ENCODE measurements at regions not wholly inside any gene's neighbourhood (a gene's known extent, or its start where the extent isn't known, plus 50 kb on each side); places are given as distances from the start of the nearest gene placed in this dataset.

DNA sequence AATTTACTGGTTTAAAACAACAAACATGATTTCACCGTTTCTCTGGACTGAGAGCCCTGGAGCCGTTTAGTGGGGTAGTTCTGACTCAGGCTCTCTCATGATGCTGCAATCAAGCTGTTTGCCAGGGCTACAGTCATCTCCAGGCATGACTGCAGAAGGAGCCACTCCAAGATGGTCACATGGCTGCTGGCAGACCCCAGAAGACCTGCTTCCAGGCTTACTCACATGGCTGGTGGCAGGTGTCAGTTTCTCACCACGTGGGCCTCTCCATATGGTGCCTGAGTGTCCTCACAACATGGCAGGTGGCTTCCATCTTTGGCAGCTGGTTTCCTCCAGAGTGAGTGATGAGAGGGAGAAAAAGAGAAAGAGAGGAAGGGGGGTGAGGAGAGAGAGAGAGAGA, 378.3 kb upstream of the RGMA start (continued):
- TF ChIP-seq, protein P1, sequence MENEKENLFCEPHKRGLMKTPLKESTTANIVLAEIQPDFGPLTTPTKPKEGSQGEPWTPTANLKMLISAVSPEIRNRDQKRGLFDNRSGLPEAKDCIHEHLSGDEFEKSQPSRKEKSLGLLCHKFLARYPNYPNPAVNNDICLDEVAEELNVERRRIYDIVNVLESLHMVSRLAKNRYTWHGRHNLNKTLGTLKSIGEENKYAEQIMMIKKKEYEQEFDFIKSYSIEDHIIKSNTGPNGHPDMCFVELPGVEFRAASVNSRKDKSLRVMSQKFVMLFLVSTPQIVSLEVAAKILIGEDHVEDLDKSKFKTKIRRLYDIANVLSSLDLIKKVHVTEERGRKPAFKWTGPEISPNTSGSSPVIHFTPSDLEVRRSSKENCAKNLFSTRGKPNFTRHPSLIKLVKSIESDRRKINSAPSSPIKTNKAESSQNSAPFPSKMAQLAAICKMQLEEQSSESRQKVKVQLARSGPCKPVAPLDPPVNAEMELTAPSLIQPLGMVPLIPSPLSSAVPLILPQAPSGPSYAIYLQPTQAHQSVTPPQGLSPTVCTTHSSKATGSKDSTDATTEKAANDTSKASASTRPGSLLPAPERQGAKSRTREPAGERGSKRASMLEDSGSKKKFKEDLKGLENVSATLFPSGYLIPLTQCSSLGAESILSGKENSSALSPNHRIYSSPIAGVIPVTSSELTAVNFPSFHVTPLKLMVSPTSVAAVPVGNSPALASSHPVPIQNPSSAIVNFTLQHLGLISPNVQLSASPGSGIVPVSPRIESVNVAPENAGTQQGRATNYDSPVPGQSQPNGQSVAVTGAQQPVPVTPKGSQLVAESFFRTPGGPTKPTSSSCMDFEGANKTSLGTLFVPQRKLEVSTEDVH (IDR thresholded peaks at IDR 0.05; ENCODE audit: low read depth, partially characterized antibody) = no peak
- TF ChIP-seq FOXM1 (IDR thresholded peaks at IDR 0.05; ENCODE audit: low read depth, low read length) (no peak), CEBPB (IDR thresholded peaks at IDR 0.05; ENCODE audit: borderline replicate concordance in 1 of 2, low read depth in 2 of 2, low read length in 2 of 2) (no peak), NKRF (conservative IDR thresholded peaks at IDR 0.05) (no peak), POLR2A (IDR thresholded peaks at IDR 0.05; ENCODE audit: low read depth, low read length) (no peak), ETV6 (conservative IDR thresholded peaks at IDR 0.05 in 1 of 2, IDR thresholded peaks at IDR 0.05 in 1 of 2; ENCODE audit: borderline replicate concordance in 1 of 2, low read depth in 1 of 2) (no peak)

- CTCF ChIA-PET = no interaction called here
- SMC1A ChIA-PET (ENCODE audit: uncharacterized antibody, unreplicated experiment) = no interaction called here
- Histone ChIP-seq H3K9me3 (replicated peaks; ENCODE audit: control insufficient read depth, insufficient read depth, low read length) (no peaks in the 10 kb centered on the region), H3K9ac (ENCODE audit: control insufficient read depth, insufficient read depth, low read length) (no peak overlapping the region), H3K27me3 (replicated peaks in 1 of 2; ENCODE audit: control insufficient read depth in 2 of 2, insufficient read depth in 2 of 2, low read length in 1 of 2) (no peaks in the 10 kb centered on the region; a peak in 1 of 4 replicates), H3K36me3 (ENCODE audit: control insufficient read depth in 2 of 2, insufficient read depth in 2 of 2, low read length in 1 of 2) (no peaks in the 10 kb centered on the region), H3K4me2 (ENCODE audit: control insufficient read depth, insufficient read depth) (no peak overlapping the region), H4K20me1 (ENCODE audit: control insufficient read depth, insufficient read depth) (no peaks in the 10 kb centered on the region), H3K79me2 (ENCODE audit: control insufficient read depth, insufficient read depth, low read length) (no peaks in the 10 kb centered on the region), H2AFZ (ENCODE audit: control insufficient read depth, low read depth, low read length) (no peak overlapping the region), H3K27ac (ENCODE audit: control insufficient read depth, insufficient read depth) (no peak overlapping the region), H3K4me1 (ENCODE audit: control insufficient read depth, insufficient read depth, low read length) (no peaks in the 10 kb centered on the region), H3K4me3 (no peak overlapping the region)
- ATAC-seq = no peak
- 92% methylated on average over 1 of the region's 1 CpG for WGBS (ENCODE audit: insufficient coverage, insufficient replicate concordance, low lambda C conversion rate, missing lambda C conversion rate)
- no TSS peak for BruUV-seq (replicated peaks)
- POLR2A ChIA-PET = no interaction called here
- in situ Hi-C loops (cut with MboI) (no loop called here), intact Hi-C loops (cut with micrococcal nuclease; ENCODE audit: unreplicated experiment) (no loop called here)
- FAIRE-seq = no peak
- RAD21 ChIA-PET (ENCODE audit: unreplicated experiment) = no interaction called here
- no peak for DNase-seq (ENCODE audit: low read depth, low spot score)
- TF ChIP-seq SIN3A (IDR thresholded peaks at IDR 0.05; ENCODE audit: low read depth, low read length) = no peak
- TF ChIP-seq MYB (IDR thresholded peaks at IDR 0.05; ENCODE audit: borderline replicate concordance, low read depth, low read length) = no peak
- no peak for TF ChIP-seq FOS (IDR thresholded peaks at IDR 0.05; ENCODE audit: borderline replicate concordance, extremely low read depth, insufficient read length)
- TF ChIP-seq CBX5 (IDR thresholded peaks at IDR 0.05; ENCODE audit: low read depth) = no peak
- no peak for TF ChIP-seq NR2C1 (IDR thresholded peaks at IDR 0.05)
- TF ChIP-seq ATF2 (IDR thresholded peaks at IDR 0.05; ENCODE audit: low read length) = no peak
- TF ChIP-seq, protein P2, sequence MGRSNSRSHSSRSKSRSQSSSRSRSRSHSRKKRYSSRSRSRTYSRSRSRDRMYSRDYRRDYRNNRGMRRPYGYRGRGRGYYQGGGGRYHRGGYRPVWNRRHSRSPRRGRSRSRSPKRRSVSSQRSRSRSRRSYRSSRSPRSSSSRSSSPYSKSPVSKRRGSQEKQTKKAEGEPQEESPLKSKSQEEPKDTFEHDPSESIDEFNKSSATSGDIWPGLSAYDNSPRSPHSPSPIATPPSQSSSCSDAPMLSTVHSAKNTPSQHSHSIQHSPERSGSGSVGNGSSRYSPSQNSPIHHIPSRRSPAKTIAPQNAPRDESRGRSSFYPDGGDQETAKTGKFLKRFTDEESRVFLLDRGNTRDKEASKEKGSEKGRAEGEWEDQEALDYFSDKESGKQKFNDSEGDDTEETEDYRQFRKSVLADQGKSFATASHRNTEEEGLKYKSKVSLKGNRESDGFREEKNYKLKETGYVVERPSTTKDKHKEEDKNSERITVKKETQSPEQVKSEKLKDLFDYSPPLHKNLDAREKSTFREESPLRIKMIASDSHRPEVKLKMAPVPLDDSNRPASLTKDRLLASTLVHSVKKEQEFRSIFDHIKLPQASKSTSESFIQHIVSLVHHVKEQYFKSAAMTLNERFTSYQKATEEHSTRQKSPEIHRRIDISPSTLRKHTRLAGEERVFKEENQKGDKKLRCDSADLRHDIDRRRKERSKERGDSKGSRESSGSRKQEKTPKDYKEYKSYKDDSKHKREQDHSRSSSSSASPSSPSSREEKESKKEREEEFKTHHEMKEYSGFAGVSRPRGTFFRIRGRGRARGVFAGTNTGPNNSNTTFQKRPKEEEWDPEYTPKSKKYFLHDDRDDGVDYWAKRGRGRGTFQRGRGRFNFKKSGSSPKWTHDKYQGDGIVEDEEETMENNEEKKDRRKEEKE (IDR thresholded peaks at IDR 0.05) = no peak
- TF ChIP-seq SMARCA5 (IDR thresholded peaks at IDR 0.05) = no peak
These were observed 377.4 kb upstream of the RGMA start for GRCh38 chr15:93466380-93466779.

Measured in GM12878 (cell line).